Stomach (tissue), 4 donors: ENCODE measurements at regions not wholly inside any gene's neighbourhood (a gene's known extent, or its start where the extent isn't known, plus 50 kb on each side); places are given as distances from the start of the nearest gene placed in this dataset.

ENCODE experiments used
- CTCF ChIP-seq, 7 experiments: fragments of 450-650 bp in 4 of 7; fragments of 200-600 bp in 3 of 7; sonication (generic) in 3 of 7; IDR thresholded peaks; one replicate each; pipeline ENCODE4 v1.5.1; 2016 to 2019; ENCODE audit warnings: antibody characterized with exemption in 7 of 7, control low read depth in 2 of 7, mild to moderate bottlenecking in 1 of 7
- EP300 ChIP-seq: sonication (generic); formaldehyde crosslinking; IDR thresholded peaks from one replicate; pipeline ENCODE4 v1.6.1; 2017; ENCODE audit warnings: antibody characterized with exemption
- POLR2A ChIP-seq, 4 donors: fragments of 450-650 bp; IDR thresholded peaks; one replicate each; pipeline ENCODE4 v1.6.1; 2016; ENCODE audit warnings: antibody characterized with exemption in 4 of 4, control low read depth in 2 of 4, mild to moderate bottlenecking in 1 of 4, moderate library complexity in 1 of 4
- POLR2AphosphoS5 ChIP-seq, 3 donors: sonication (generic); formaldehyde crosslinking; IDR thresholded peaks; one replicate each; pipeline ENCODE4 v1.6.1; 2016; ENCODE audit warnings: antibody characterized with exemption in 3 of 3

- no peak for TF ChIP-seq POLR2A (IDR thresholded peaks at IDR 0.05)
- no peak for TF ChIP-seq POLR2AphosphoS5 (IDR thresholded peaks at IDR 0.05)
- TF ChIP-seq CTCF (IDR thresholded peaks at IDR 0.05): no peak
- no peak for TF ChIP-seq EP300
Observed at GRCh38 chr16:51225878-51226277, 74.8 kb upstream of the SALL1 start.
